Lower lobe of right lung (tissue), 2 donors: ENCODE measurements at regions not wholly inside any gene's neighbourhood (a gene's known extent, or its start where the extent isn't known, plus 50 kb on each side); places are given as distances from the start of the nearest gene placed in this dataset.

Experiments
- ATAC-seq, 2 donors: fragments of 200-7000 bp; cut with Tn5 transposase; one replicate each; pipeline ENCODE4 v1.9.1; 2020 to 2022; ENCODE audit warnings: mild to moderate bottlenecking in 2 of 2, moderate library complexity in 2 of 2
- DNase-seq: peaks from one replicate; pipeline ENCODE4 v3.0.0-alpha.2; 2020
- H3K27ac ChIP-seq: fragments of 200-600 bp; one replicate; pipeline ENCODE4 v1.8.0; 2022
- H3K27me3 ChIP-seq: fragments of 200-600 bp; one replicate; pipeline ENCODE4 v1.8.0; 2022; ENCODE audit warnings: low read depth
- H3K36me3 ChIP-seq: fragments of 200-600 bp; one replicate; pipeline ENCODE4 v1.8.0; 2022; ENCODE audit warnings: mild to moderate bottlenecking
- H3K4me1 ChIP-seq: fragments of 200-600 bp; one replicate; pipeline ENCODE4 v1.8.0; 2022
- H3K4me3 ChIP-seq: fragments of 200-600 bp; one replicate; pipeline ENCODE4 v1.8.0; 2022; ENCODE audit warnings: mild to moderate bottlenecking
- H3K9me3 ChIP-seq: fragments of 200-600 bp; one replicate; pipeline ENCODE4 v1.8.0; 2022
- CTCF ChIP-seq: fragments of 200-600 bp; IDR thresholded peaks from one replicate; pipeline ENCODE4 v1.8.0; 2022; ENCODE audit warnings: antibody characterized with exemption, mild to moderate bottlenecking
- intact Hi-C: fragments of 100-400 bp; cut with DNase I; formaldehyde crosslinking; loops from one replicate; pipeline ENCODE4 v1.11.0; 2022
- donor health status: DM: no; HTN: yes; CAD: no; lungs with severe emphysema.

GRCh38 chr6:169996378-169997051 is 245.1 kb downstream of the ERMARD start:
- no peak for DNase-seq
- Histone ChIP-seq H3K4me1 (peaks cover 10% of the 10 kb centered on the region), H3K9me3 (no peaks in the 10 kb centered on the region), H3K4me3 (no peak overlapping the region), H3K27ac (no peak overlapping the region), H3K27me3 (peaks cover 5% of the 10 kb centered on the region), H3K36me3 (no peaks in the 10 kb centered on the region)
- intact Hi-C loops = no loop called here
- TF ChIP-seq CTCF = no peak
- ATAC-seq = no peak

- TF ChIP-seq CTCF = no peak
- Histone ChIP-seq H3K4me1 (peaks cover 10% of the 10 kb centered on the region), H3K27me3 (peaks cover 10% of the 10 kb centered on the region), H3K36me3 (no peaks in the 10 kb centered on the region), H3K27ac (no peak overlapping the region), H3K9me3 (no peaks in the 10 kb centered on the region), H3K4me3 (no peak overlapping the region)
- DNase-seq = no peak
- intact Hi-C loops = no loop called here
- ATAC-seq = no peak
These were observed 243.3 kb downstream of the ERMARD start for GRCh38 chr6:169994739-169995138.

- intact Hi-C loops = no loop called here
- Histone ChIP-seq H3K27me3 (peaks cover 13% of the 10 kb centered on the region), H3K4me3 (no peak overlapping the region), H3K27ac (no peak overlapping the region), H3K9me3 (no peaks in the 10 kb centered on the region), H3K36me3 (no peaks in the 10 kb centered on the region), H3K4me1 (peaks cover 10% of the 10 kb centered on the region)
- ATAC-seq = no peak
- no peak for DNase-seq
- no peak for TF ChIP-seq CTCF
These were observed 242.5 kb downstream of the ERMARD start for GRCh38 chr6:169993861-169994481.

DNA sequence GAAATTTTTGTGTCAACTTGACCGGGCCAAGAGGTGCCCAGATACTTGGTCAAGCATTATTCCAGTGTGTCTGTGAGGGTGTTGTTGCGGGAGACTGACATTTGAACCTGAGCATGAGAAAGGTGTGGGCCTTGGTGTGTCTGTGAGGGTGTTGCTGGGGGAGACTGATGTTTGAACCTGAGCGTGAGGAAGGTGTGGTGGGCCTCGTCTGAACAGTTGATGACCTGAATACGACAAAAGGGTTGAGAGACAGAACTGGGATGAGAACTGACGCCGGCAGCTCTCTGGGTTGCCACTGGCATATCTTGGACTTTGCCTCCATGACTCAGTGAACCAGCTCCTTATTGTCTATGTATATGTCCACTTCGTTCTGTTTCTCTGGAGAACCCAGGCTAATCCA is 240.5 kb downstream of the ERMARD start:
- H3K27ac ChIP-seq = no peak overlapping the region

GRCh38 chr6:169991031-169991390 is 239.6 kb downstream of the ERMARD start:
- Histone ChIP-seq H3K9me3 (no peaks in the 10 kb centered on the region), H3K27me3 (peaks cover 25% of the 10 kb centered on the region), H3K27ac (no peak overlapping the region), H3K4me3 (no peak overlapping the region), H3K4me1 (peaks cover 10% of the 10 kb centered on the region), H3K36me3 (no peaks in the 10 kb centered on the region)
- intact Hi-C loops = no loop called here
- ATAC-seq (no peak), DNase-seq (no peak)
- no peak for TF ChIP-seq CTCF

More for the DNA sequence above, 240.5 kb downstream of the ERMARD start:
- Histone ChIP-seq H3K36me3 (no peaks in the 10 kb centered on the region), H3K4me3 (no peak overlapping the region), H3K4me1 (peaks cover 10% of the 10 kb centered on the region), H3K27me3 (peaks cover 17% of the 10 kb centered on the region), H3K9me3 (no peaks in the 10 kb centered on the region)
- DNase-seq (no peak), ATAC-seq (no peak)
- intact Hi-C loops = no loop called here
- TF ChIP-seq CTCF = no peak
